ENCODE measurements at regions not wholly inside any gene's neighbourhood (a gene's known extent, or its start where the extent isn't known, plus 50 kb on each side); places are given as distances from the start of the nearest gene placed in this dataset.

DNA sequence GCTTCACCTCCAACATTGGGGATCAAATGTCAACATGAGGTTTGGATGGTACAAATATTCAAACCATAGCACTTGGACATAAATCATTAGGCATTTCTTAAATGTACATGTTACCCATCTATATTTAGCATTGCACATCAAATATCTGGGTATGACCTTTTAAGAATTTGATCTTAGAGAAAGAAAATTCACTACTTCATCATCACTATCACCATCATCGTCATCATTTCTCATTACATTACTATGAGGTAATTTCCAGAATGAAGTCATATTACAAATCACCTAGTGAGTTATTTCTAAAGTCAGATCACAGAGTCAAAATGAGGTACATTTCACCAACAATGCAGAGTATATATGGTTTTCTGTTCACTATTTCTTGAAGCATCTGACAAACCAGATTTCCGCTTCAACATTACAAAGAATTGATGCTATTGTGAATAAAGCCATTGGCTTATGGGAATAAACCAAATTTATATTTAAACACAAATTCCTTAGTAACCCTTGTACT lies 356.4 kb upstream of the GYPC start:
- no peak overlapping the region for H3K27ac ChIP-seq
- no peak for DNase-seq
- no peak overlapping the region for H3K4me3 ChIP-seq (replicated peaks in 1 of 3)
- intact Hi-C loops (cut with DNase I): no loop called here
- TF ChIP-seq POLR2A (IDR thresholded peaks at IDR 0.05) (no peak), CTCF (IDR thresholded peaks at IDR 0.05) (no peak)
- H3K27me3 ChIP-seq: no peaks in the 10 kb centered on the region
- WGBS, 2 donors: 89 to 93% methylated on average over 2 of the region's 2 CpGs
- no peaks in the 10 kb centered on the region for H3K4me1 ChIP-seq
- H3K9me3 ChIP-seq: no peaks in the 10 kb centered on the region
- H3K36me3 ChIP-seq: no peaks in the 10 kb centered on the region

DNA sequence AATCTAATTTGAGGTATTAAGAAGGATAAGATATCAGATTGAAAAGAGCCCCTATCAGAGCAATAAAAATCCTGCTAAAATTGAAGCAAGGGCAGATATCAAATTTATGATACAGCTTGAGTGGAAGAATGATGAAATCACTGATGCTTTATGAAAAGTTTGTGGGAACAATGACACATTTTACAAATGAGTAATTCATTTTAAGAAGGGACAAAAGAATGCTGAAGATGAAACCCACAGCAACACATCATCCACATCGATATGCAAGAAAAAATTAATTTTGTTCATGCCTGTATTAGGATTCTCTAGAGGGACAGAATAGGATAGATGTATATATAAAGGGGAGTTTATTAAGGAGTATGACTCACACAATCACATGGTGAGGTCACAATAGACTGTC lies 355.6 kb upstream of the GYPC start:
- H3K4me3 ChIP-seq (replicated peaks in 1 of 3): no peak overlapping the region
- no peaks in the 10 kb centered on the region for H3K27me3 ChIP-seq
- no peak for TF ChIP-seq POLR2A (IDR thresholded peaks at IDR 0.05)
- no peaks in the 10 kb centered on the region for H3K9me3 ChIP-seq
- no peaks in the 10 kb centered on the region for H3K4me1 ChIP-seq
- WGBS, 2 donors: 84 to 96% methylated on average over 1 of the region's 1 CpG
- no peak for DNase-seq
- intact Hi-C loops (cut with DNase I): no loop called here
- H3K27ac ChIP-seq: no peak overlapping the region
- H3K36me3 ChIP-seq: no peaks in the 10 kb centered on the region

GRCh38 chr2:126302043-126302442 lies 353.9 kb upstream of the GYPC start:
- WGBS, 2 donors: 26 to 36% methylated on average over 3 of the region's 3 CpGs
- H3K4me1 ChIP-seq: no peaks in the 10 kb centered on the region
- H3K36me3 ChIP-seq: no peaks in the 10 kb centered on the region
- TF ChIP-seq CTCF (IDR thresholded peaks at IDR 0.05): no peak
- TF ChIP-seq POLR2A (IDR thresholded peaks at IDR 0.05): no peak
- no peak overlapping the region for H3K27ac ChIP-seq
- intact Hi-C loops (cut with DNase I): no loop called here
- H3K27me3 ChIP-seq: no peaks in the 10 kb centered on the region
- no peaks in the 10 kb centered on the region for H3K9me3 ChIP-seq
- no peak for DNase-seq
- no peak overlapping the region for H3K4me3 ChIP-seq (replicated peaks in 1 of 3)

DNA sequence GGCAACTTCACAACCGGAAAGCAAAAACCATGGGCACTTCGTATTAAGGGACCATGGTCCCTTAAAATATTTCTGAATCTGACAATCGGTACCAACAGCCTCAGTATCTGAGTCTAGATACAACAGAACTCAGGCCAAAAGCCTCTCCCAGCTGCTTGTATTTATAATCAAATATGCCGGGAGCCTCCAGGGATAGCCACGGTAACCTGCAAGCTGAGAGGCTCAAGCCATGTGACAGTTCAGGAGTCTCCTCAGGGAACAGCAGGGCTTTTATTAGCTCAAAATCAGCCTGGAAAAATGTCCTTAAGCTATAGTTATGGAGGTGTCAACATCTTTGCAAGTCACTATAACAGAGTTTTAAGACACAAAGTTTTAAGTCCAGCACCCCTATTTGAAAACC lies 352.8 kb upstream of the GYPC start:
- Histone ChIP-seq H3K27me3 (no peaks in the 10 kb centered on the region), H3K27ac (no peak overlapping the region), H3K36me3 (no peaks in the 10 kb centered on the region), H3K9me3 (no peaks in the 10 kb centered on the region), H3K4me3 (replicated peaks in 1 of 3) (no peak overlapping the region), H3K4me1 (no peaks in the 10 kb centered on the region)
- DNase-seq: no peak
- WGBS, 2 donors: 54 to 69% methylated on average over 5 of the region's 5 CpGs
- TF ChIP-seq CTCF (IDR thresholded peaks at IDR 0.05): no peak
- TF ChIP-seq POLR2A (IDR thresholded peaks at IDR 0.05): no peak
- intact Hi-C loops (cut with DNase I): no loop called here

DNA sequence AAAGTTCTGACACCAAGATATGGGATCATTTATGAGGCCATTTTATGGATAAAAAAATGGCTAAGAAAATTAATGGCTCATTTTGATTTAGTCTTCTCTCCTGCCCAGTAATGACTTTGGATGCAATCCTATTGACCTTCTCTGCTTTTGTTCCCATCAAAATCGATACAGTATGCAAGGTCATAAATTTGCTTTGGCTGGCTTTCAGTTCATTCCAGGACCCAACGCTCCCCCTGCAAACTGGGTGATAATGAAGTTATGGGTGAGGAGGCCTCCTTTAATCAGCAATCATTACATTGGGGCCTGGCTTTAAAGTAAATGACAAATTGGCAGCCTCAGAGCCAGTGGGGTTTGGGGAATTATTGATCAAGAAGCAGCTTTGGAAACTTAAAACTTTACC lies 351.8 kb upstream of the GYPC start:
- DNase-seq: no peak
- H3K36me3 ChIP-seq: no peaks in the 10 kb centered on the region
- no peaks in the 10 kb centered on the region for H3K27me3 ChIP-seq
- no peak for TF ChIP-seq CTCF (IDR thresholded peaks at IDR 0.05)
- no peak for TF ChIP-seq POLR2A (IDR thresholded peaks at IDR 0.05)
- no peaks in the 10 kb centered on the region for H3K4me1 ChIP-seq
- intact Hi-C loops (cut with DNase I): no loop called here
- H3K4me3 ChIP-seq (replicated peaks in 1 of 3): no peak overlapping the region
- no peak overlapping the region for H3K27ac ChIP-seq
- H3K9me3 ChIP-seq: no peaks in the 10 kb centered on the region
- 81 to 83% methylated on average over 2 of the region's 2 CpGs for WGBS, 2 donors

DNA sequence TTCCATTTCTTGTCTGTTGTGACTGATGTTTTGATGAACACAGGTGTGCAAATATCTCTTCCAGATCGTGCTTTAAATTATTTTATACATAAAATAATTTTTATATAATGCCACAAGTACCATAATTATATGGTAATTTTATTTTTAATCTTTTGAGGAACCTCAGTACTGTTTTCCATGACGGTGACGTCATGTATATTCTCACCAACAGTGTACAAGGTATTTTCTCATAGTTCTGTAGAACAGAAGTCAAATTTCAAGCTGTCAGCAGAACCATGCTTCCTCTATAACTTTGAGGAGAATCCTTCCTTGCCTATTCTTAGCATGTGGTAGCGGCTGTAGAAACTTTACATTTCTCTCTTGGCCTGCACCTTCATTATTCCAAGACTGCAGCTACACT lies 349.4 kb upstream of the GYPC start:
- Histone ChIP-seq H3K27ac (no peak overlapping the region), H3K36me3 (no peaks in the 10 kb centered on the region), H3K4me1 (no peaks in the 10 kb centered on the region), H3K9me3 (no peaks in the 10 kb centered on the region), H3K4me3 (replicated peaks in 1 of 3) (no peak overlapping the region), H3K27me3 (no peaks in the 10 kb centered on the region)
- TF ChIP-seq CTCF (IDR thresholded peaks at IDR 0.05) (no peak), POLR2A (IDR thresholded peaks at IDR 0.05) (no peak)
- 92 to 94% methylated on average over 4 of the region's 4 CpGs for WGBS, 2 donors
- no peak for DNase-seq
- intact Hi-C loops (cut with DNase I): no loop called here
